ENCODE measurements at regions not wholly inside any gene's neighbourhood (a gene's known extent, or its start where the extent isn't known, plus 50 kb on each side); places are given as distances from the start of the nearest gene placed in this dataset.

DNA sequence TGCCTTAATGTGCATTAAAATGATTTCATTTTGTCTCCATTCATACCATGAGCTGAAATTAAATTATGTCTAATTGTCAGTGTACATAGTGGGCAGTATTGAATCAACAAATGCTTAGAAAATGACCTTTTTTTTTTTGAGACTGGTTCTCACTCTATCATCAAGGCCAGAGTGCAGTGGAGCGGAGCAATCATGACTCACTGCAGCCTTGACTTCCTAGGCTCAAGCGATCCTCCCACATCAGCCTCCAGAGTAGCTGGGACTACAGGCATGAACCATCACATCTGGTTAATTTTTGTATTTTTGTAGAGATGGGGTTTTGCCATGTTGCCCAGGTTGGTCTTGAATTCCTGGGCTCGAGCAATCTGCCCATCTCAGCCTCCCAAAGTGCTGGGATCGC, 117.0 kb upstream of the BLID start:
- no peak for DNase-seq (ENCODE audit: low spot score)

DNA sequence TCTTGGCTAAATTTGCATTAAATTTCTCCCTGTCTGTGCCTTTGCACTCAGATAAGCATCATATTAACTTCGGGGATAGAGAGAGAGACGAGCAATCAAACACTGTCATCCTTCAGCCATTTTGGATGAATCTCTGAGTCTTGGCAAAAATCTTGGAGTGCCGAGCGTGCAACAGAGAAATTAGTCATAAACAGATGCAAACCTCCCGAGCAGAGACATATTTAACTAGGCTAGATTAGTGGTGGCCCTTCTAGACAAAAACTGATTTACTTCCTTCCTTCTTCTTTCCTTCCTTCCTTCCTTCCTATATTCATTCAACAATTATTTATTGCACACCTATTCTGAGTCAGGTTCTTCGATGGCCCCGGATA, 114.4 kb upstream of the BLID start:
- DNase-seq (ENCODE audit: low spot score): no peak

DNA sequence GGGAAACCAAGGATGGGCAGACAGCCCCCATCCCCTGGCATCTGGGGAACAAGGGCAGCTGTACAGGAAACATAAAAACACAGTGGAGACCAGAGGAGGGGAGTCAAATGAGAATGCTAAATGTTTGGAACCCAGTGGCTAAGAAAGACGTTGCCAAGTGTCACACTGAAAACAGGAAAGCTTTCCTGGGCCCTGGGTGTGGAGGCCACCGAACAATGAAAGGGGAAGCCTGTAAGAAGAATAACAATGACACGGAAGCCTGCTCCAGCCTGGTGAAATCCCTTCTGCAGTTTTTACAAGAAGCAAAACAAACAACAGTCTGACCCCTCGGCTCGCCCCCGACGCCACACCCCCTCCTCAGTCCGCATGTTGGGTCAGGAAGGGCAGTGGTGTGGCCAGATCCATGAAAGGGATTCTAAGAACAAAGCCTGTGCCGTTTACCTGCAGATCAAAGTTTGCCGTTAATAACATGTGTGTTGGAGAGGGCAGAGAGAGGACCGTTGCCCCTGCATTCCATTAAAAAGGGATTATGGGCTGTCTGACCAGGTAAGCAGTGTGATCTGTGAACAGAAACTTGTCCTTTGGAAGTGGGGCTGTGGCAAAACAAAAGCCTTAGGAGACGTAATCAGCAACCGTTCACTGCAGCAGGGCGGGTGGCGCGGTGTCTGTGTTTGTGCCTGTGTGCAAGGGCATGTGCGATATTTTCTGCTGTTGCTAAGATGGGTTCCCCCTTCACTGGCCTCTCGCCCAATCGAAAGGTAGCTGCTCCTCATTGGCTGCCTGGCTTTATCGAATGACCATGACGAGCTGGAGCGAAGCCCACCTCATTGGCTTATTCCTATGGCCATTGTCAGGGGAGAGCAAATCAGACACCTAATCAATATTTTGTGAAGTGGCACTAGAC, 113.7 kb upstream of the BLID start:
- DNase-seq (ENCODE audit: low spot score): no peak

DNA sequence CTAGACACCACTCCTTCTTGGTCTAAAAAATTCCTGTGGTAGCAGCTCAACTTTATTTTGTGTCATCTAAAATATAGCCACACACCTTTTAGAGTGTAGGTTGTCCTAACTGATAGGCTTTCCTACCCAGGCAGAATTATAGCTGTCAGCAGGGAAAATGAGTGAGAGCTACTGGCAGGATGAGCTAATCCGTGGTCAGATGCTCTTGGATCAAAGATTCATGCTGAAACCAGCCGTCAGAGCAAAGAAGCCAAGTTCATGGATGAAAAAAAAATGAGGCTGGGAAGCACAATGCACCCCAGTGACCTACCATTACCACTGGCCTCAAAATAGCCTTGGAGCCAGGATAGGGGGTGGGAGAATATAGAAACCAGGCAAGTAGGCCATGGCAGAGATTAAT, 113.1 kb upstream of the BLID start:
- DNase-seq (ENCODE audit: low spot score): no peak

DNA sequence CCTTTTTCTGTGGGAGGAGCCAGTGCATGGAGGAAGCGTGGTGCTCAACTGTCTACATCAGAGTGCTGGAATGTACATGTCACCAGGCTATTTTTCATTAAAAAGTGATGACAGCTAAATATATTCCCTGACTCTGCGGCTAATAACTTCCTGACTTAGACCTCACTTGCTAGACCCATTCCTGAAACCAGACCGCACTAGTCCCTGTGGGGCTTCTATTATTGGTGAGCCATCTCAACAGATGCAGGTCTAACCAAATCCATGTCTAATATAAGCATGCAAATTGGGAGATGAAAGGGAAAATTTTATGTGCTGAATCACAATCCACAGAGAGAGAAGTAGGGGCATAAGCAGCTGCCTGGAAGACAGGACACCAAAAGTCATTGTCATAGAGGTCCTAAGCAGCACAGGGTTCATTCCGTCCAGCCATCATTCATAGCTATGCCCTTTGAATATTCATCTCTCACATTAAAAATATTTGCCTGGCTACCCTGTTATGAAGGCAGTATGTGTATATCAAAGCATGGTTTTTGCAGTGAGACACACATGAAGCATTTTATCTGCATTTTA, 110.9 kb upstream of the BLID start:
- no peak for DNase-seq (ENCODE audit: low spot score)

DNA sequence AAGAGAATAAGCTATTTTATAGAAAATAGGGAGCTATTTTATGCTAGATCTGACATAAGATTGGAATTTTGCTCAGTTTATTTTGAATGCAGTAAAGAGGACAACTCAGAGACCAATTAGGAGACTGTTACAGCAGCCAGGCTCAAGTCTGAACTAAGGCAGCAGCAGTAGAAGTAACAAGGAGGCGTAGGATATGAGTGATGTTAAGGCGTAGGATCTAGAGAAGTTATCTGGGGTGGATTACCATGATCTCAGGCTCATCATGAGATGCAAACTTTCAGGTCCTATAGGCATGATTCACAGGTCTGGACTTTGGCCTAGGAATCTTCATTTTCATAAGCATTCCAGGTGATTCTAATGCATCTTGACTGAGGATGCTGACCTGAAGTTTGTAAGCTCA, 108.9 kb upstream of the BLID start:
- no peak for DNase-seq (ENCODE audit: low spot score)

DNA sequence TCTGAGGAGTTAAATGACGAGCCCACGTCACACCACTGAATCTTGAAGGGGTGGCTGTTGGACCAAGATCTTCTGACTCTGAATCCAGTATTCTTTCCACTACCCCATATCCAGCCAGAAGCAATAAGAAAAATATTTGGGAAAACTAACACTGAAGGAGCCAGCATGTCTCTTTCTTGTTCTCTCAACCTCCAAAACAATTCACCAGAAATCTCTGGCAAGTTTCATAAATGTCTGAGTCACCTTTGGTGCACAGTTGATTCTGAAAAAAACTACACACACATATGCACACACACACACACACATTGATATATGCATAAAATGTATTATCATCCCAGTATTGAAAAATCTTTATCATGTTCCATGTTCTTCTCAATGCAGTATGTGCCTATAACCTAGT, 104.3 kb upstream of the BLID start:
- DNase-seq (ENCODE audit: low spot score): no peak

DNA sequence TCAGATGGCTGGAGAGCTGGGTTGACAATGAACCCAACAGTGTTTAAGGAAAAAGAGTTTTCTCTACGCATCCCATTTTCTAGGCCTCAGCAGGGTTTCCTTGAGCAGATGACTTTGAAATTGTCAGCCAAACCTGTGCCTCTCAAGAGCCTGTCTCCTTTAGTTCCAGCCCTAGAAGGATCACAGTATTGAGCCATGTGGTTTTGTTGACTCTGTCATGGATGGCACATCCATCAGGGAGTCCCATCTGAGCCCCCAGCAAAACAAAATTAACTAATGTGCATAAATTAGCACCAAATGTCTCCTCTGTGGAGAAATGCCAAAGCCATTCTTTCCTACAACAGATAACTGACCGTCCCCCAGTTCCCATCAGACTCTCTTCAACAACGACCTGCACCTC, 103.8 kb upstream of the BLID start:
- no peak for DNase-seq (ENCODE audit: low spot score)

DNA sequence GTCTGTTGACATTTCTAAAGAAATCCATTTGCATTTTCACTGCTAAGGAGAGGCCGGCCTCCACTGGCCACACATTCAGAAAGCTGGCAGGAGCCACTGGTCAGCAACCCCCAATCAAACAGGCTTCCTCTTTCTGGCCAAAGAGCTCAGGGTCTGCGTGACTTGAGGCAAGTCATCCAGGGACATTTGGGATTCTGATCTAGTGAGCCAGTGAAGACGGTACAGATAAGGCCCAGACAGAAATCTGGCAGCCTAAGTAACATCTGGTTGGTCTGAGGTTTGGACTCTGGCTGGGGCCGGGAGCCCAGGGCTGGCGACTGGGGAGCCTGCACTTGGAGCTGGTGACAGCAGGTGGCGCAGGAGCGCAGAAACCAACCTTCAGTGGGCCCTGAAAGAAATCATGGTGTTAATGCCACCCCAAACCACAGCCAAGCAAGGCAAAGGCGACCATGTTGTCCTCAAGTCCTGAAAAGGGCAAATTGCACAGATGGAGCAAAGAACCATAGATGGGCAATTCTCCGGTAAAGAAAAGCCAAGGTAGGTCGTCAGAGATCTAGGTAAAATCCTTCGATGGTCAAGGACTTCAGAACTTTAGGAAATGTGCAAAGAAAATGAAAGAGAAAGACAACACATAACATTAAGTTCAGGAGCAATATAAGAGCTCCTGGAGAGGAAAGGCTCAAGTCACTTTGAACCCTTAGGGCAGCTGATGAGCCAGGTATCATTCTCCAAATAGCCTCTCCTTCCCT, 99.4 kb upstream of the BLID start:
- no peak for DNase-seq (ENCODE audit: low spot score)

DNA sequence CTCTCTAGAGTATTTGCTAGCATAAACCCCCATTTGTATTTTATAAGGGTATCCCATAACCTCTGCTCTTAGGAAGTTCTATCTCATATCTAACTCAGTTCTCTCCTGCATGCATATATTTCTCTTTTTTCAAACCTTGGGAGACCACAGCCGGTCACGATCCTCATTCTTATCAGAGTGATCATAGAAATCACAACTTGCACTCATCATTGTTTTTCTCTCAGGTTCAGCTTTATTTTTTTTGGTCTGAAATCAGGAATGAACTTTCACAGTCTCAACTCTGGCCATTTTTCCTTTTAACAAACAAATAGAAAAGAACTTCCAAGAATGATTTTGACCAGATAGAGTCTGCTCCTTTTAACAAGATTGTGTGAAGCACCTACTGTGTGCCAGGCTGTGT, 98.6 kb upstream of the BLID start:
- no peak for DNase-seq (ENCODE audit: low spot score)

DNA sequence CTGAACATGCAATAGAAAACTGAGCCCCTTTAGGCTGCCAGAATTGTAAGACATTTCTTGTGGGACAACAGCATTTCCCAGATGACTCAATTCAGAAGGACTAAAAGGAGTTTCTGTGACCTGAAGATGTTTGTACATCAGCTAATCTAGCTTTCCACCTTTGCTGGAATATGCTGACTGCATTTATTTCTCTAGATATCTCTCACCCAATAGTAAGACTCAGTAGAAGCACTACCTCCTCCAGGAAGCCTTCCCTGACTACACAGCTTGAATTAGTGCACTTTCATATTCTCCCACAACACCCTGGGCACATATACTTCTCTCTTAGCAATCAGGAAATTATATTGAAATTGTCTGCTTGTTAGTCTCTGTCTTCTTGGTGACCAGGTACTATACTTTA, 98.1 kb upstream of the BLID start:
- no peak for DNase-seq (ENCODE audit: low spot score)

DNA sequence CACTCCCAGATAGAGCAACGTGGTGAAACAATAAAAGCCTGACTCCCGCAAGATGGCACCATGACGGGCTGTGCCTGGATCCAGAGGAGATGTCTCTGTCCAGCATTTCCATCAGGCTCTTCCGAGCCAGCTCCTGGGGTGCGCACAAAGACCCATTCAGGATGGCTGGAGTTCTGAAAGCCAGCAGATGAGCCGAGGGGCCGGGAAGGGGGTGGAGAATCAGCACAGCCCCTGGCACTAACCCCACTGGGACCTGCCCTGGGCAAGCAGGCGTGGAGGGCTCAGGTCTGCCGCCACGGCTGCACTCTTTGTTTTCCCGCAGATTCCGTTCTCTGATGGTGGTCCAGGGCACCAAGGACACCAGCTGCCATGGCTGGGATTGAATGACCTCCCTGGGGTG, 97.2 kb upstream of the BLID start:
- DNase-seq (ENCODE audit: low spot score): no peak

DNA sequence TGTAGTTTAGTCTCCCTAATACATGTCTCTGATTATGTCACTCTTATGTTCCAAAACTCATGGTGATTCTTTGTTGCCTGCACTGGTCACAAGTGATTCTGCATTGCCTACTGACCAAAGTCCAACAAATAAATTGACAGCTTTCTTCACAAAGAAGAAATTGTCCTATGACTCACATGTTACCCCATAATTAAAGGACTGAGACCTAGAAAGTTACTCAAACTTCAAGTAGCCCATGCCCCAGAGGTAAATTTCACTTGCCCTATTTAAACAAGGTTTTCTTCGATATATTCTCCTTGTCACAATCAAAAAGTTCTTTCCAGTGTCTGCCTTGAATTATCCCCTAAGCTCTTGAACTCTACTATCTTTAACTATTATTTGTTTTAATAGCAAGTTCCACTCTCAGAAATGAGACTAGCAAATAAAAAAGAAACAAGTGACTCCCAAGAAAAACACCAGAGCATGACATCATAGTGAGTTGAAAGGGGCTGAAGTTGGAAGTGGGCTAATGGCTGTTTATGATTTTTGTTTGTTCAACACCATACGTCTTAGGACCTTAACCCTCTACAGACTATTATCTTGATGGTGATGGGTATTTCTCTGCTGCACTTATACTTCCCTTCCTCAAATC, 94.5 kb upstream of the BLID start:
- DNase-seq (ENCODE audit: low spot score): no peak

DNA sequence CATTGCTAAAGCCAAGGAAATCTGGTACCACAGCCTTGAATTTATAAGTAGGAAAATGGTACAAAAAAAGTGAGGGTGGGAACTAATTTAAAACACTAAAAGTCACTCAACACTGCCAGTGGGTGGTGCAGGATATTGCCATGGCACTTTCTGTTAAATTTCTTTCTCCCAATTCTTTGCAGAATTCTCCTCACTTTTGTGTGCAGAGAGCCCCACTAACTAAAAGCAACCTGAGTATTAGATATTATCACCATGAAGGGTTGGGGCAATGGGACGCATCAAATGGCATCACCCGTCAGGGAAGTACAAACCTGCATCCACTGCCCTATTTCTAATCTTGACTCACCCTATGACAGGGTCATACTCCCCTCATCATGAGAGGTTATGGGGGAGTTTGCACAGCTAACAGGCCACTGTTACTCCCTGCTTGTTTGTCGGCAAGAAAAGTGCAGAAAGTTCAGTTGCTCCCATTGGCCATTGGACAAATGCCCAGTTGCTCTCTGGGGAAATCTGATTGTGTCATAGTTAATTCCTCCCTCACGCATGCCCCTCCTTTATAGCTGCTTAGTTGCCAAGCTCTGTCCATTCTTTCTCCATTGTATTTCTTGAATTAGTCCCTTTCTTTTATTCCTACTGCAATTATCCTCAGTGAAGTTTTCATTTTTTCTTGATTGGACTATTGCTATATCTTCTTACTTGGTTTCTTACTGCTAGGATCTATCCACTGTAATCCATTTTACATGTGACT, 93.8 kb upstream of the BLID start:
- no peak for DNase-seq (ENCODE audit: low spot score)

DNA sequence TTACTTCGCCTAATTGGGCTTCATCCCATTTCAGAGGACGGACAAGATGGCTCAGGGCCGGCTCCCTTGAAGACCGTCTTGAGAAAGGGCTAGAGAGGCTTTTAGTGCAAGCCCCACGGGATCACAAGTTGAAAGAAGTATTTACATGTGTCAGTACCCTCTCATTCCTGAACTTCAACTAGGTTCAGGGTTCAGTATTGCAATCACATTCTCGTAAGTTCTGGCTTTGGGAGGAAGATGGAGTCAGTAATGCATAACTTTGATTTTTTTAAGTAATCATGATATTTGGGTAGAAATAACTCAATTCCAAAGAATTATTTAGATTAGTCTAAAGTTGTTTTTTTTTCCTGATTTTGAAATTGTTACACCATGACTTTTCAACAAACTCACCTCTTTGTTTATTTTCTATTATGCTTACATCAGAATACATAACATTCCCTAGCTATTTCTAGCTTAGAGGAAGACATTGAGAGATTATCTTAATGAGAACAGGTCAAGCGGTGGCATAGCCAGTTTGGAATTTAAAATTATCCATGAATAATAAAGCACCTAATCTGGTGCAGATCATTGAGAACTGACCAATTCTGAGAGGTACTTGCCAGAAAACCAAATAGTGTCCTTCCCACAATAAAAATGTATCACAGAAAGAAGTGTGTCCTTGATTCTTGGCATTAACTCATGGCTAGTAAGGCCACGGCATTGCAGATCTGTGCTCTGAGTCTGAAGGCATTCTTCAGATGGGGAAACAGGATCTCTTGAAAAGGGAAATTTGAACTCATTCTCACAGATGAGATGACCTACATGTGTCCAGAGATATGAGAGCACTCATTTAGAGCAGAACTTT, 92.1 kb upstream of the BLID start:
- no peak for DNase-seq (ENCODE audit: low spot score)

DNA sequence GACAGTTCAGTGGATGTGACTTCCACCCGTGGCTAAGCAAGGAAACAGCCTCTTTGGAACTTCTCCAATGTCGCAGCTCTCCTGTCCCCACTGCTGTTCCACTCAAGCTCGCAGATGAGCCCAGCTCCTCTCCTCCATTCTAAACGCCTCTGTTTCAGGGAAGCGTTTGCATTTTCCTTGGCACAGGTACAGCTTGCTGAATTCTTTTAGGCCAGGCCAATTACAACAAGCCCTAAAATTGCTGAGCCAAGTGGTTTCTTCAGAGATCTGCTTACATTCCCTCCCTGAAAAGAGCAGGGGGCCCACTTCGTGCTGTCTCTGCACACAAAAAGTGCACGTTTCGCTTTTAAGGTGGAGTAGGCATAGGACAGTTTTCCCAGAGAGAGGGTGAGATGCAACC, 91.5 kb upstream of the BLID start:
- DNase-seq (ENCODE audit: low spot score): no peak

DNA sequence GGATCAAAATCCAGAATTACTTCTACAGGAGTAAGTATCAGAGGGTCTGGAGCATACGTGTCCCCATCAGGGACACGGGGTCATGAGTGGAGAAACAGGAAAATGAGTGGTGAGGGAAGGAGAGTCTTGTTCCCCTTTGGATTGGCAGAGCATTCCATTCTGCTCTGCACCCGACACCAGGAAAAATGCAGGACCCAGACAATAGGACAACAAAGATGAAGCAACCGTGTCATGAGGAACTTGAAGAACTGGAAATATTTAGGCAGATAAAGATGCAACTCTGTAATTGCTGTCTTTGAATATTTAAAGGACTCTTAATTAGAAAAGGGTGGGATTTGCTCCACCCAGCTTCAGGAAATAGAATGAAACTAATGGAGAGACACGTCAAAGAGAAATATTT, 89.0 kb upstream of the BLID start:
- no peak for DNase-seq (ENCODE audit: low spot score)

DNA sequence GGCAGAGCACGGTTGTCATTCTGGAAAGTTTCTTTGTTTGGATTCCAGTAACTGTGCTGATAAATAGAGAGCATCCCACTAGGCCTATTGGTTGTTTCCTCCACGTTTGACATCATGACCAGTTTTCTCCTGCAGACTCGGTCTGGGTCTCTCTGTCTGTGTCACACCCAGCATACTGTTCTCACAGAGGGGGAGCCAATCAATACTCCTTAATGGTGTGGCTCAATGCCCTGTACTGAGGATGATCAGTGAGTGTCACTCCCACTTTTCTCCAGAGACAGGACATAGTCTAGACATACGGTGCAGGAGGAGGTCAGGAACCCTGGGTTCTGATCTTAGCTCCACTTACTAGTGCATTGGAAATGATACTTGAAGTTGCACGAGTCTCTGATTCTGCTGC, 88.2 kb upstream of the BLID start:
- no peak for DNase-seq (ENCODE audit: low spot score)

DNA sequence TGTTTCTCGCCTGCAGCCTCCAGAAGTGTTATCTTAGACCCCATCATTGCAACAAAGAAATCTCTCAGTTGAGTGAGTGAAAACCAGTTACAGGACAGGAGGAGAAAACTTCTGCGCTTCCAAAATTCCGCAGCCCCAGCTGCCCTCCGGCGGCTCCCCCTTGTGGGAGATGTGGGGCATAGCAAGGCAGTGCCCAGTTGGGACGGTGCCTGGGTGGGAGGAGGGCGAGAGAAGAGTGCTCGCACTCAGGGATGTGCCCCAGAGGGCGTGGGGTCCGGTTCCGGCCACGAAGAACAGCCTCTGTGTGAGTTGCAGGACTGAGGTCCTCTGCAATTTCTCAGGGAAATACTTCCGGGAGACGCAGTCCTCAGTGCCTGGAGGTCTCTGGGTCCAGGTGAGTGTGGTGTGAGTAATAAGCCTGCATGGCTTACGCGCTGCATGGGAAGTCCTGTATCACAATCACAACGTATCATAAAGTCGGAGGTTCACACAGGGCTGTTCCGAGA, 87.0 kb upstream of the BLID start:
- DNase-seq (ENCODE audit: low spot score): peak; percentile 14

DNA sequence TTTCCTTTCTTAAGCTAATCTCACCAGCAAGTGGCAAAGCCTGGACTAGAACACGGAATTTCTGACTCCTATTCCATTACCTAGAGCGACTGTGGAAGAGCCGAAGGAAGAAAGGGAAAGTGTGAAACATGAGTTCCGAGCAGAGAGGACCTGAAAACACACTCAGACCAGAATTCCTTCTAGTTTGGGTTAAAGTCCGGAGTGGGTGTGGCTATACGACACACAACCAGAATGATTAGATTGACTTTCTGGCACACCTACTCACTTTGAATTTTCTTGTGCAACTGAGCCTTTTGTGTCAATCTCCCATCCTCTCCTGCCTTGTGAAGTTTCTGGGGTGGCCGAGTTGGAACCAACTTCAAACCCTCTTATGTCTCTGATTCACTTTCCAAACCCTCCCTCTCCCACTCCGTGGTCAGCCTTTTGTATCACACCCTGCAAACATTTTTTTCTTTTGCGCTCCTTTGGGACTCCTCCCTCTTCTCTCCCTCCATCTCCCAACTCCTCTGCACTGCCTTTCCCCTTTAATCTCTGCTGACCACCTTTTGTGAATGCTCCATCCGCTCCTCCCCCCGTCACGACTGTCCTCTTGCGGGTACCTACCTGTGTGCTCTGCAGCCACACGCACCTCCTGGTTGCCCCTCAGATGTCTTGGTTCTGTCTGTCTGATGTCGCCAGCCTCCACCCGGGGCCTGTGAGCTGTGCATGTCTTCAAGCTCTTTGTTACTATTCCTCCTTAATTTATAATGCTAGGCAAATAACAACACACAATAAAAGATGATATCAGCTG, 86.3 kb upstream of the BLID start:
- DNase-seq (ENCODE audit: low spot score): no peak
